ENCODE measurements at regions not wholly inside any gene's neighbourhood (a gene's known extent, or its start where the extent isn't known, plus 50 kb on each side); places are given as distances from the start of the nearest gene placed in this dataset.
"Not testable (repeated sequence)": the region's sequence is repeated elsewhere in the genome, so short reads cannot be mapped to it uniquely, and the experiment has no call there.

DNA sequence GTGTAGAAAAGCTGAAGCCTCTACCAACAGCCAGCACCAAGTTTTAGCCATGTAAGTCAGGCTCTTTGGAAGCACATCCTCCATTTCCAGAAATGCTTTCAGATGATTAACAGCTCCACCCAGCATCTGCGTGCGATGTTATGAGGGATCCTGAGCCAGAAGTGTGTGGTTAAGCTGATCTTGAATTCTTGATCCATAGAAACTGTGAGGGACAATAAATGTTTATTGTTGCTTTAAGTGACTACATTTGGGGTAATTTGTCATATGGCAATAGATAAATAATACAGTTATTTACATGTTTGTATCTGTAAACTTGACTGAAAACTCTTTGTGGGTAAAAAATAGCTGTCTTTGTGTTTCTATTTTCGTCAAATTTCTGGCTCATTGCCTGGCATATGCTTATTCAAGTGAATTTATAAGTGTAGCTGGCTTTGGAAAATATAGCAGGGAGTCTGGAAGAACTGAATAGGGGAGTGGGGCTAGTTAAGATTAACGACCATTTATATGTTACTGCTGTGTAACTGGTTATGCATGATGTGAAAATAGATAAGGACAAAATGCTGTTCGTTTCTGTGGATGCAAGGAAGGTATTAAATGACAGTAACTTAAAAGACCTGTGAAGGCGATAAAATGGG lies 234.1 kb downstream of the LRRC70 start:
- TF ChIP-seq, protein P1, sequence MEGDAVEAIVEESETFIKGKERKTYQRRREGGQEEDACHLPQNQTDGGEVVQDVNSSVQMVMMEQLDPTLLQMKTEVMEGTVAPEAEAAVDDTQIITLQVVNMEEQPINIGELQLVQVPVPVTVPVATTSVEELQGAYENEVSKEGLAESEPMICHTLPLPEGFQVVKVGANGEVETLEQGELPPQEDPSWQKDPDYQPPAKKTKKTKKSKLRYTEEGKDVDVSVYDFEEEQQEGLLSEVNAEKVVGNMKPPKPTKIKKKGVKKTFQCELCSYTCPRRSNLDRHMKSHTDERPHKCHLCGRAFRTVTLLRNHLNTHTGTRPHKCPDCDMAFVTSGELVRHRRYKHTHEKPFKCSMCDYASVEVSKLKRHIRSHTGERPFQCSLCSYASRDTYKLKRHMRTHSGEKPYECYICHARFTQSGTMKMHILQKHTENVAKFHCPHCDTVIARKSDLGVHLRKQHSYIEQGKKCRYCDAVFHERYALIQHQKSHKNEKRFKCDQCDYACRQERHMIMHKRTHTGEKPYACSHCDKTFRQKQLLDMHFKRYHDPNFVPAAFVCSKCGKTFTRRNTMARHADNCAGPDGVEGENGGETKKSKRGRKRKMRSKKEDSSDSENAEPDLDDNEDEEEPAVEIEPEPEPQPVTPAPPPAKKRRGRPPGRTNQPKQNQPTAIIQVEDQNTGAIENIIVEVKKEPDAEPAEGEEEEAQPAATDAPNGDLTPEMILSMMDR (IDR thresholded peaks at IDR 0.05; ENCODE audit: unreplicated experiment), result no peak
- H3K27ac Mint-ChIP-seq (ENCODE audit: unreplicated experiment), result no peak overlapping the region
- no peaks in the 10 kb centered on the region for H3K27me3 Mint-ChIP-seq (ENCODE audit: unreplicated experiment)
- no peak overlapping the region for H3K4me3 Mint-ChIP-seq (ENCODE audit: unreplicated experiment)
- no peaks in the 10 kb centered on the region for H3K4me1 Mint-ChIP-seq (ENCODE audit: unreplicated experiment)
- H3K36me3 Mint-ChIP-seq (ENCODE audit: low read depth, unreplicated experiment), result no peaks in the 10 kb centered on the region
- H3K9me3 Mint-ChIP-seq (ENCODE audit: unreplicated experiment), result peaks cover 4% of the 10 kb centered on the region
- DNase-seq (ENCODE audit: low spot score), result no peak

DNA sequence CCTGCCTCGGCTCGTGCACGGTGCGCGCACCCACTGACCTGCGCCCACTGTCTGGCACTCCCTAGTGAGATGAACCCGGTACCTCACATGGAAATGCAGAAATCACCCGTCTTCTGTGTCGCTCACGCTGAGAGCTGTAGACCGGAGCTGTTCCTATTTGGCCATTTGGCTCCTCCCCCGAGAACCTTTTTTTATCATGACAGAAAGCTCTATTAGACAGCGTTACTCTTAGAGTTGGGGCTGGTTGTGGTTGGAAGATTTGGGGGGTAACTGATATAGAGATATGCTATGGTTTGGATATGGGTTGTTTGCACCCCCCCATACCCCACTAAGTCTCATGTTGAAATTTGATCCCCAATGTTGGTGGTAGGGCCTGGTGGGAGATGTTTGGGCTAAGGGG lies 226.2 kb downstream of the LRRC70 start:
- not testable (repeated sequence) for H3K36me3 Mint-ChIP-seq (ENCODE audit: low read depth, unreplicated experiment); H3K4me1 Mint-ChIP-seq (ENCODE audit: unreplicated experiment); H3K27ac Mint-ChIP-seq (ENCODE audit: unreplicated experiment); H3K9me3 Mint-ChIP-seq (ENCODE audit: unreplicated experiment); DNase-seq (ENCODE audit: low spot score); H3K27me3 Mint-ChIP-seq (ENCODE audit: unreplicated experiment); H3K4me3 Mint-ChIP-seq (ENCODE audit: unreplicated experiment)

DNA sequence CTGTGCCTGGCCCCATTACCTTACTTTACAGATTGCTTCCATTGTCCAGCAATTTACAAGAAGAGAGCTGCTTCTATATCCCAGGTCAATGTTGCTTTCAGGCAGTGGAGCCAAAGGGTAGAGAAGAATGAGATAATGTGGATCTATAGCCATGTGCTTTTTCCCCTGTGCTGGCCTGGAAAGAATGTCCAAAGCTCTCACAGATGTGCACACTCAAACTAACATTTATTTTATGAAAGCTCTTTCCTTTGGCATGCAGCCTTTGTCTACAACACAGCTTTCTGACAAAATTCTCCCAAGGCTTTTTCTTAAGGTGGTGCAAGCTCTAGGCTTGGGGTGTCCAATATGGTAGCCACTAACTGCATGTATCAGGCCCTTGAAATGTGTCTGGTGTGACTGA lies 217.3 kb downstream of the LRRC70 start:
- no peak overlapping the region for H3K4me3 Mint-ChIP-seq (ENCODE audit: unreplicated experiment)
- TF ChIP-seq, protein P1 (IDR thresholded peaks at IDR 0.05; ENCODE audit: unreplicated experiment), result no peak
- no peaks in the 10 kb centered on the region for H3K27me3 Mint-ChIP-seq (ENCODE audit: unreplicated experiment)
- no peak overlapping the region for H3K27ac Mint-ChIP-seq (ENCODE audit: unreplicated experiment)
- H3K36me3 Mint-ChIP-seq (ENCODE audit: low read depth, unreplicated experiment), result no peaks in the 10 kb centered on the region
- DNase-seq (ENCODE audit: low spot score), result no peak
- peaks cover 3% of the 10 kb centered on the region for H3K4me1 Mint-ChIP-seq (ENCODE audit: unreplicated experiment)
- peaks cover 8% of the 10 kb centered on the region for H3K9me3 Mint-ChIP-seq (ENCODE audit: unreplicated experiment)

DNA sequence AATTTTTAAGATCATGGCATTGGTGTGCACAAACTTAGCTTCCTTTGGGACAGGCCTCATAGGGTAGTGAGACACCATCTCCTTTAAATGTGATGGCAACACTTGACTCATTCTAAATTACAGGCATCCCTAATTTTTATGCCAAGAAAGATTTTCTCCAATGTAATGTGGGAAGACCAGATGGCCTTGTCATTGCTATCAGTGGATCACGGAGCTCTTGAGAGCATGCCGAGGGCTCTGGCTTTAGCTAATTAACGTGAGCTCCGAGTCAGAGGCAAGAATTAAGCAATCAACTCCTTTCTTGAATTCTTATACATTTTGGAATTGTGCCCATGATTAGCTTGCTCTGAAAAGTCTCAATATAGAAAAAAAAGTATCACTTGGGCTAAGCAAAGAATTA lies 215.8 kb downstream of the LRRC70 start:
- DNase-seq (ENCODE audit: low spot score), result no peak
- H3K4me3 Mint-ChIP-seq (ENCODE audit: unreplicated experiment), result no peak overlapping the region

GRCh38 chr5:62791059-62791458 lies 212.4 kb downstream of the LRRC70 start:
- H3K4me1 Mint-ChIP-seq (ENCODE audit: unreplicated experiment), result peaks cover 6% of the 10 kb centered on the region
- no peaks in the 10 kb centered on the region for H3K9me3 Mint-ChIP-seq (ENCODE audit: unreplicated experiment)
- H3K27me3 Mint-ChIP-seq (ENCODE audit: unreplicated experiment), result no peaks in the 10 kb centered on the region
- TF ChIP-seq, protein P1 (IDR thresholded peaks at IDR 0.05; ENCODE audit: unreplicated experiment), result no peak
- H3K4me3 Mint-ChIP-seq (ENCODE audit: unreplicated experiment), result no peak overlapping the region
- no peaks in the 10 kb centered on the region for H3K36me3 Mint-ChIP-seq (ENCODE audit: low read depth, unreplicated experiment)
- DNase-seq (ENCODE audit: low spot score), result no peak
- H3K27ac Mint-ChIP-seq (ENCODE audit: unreplicated experiment), result no peak overlapping the region

More for the DNA sequence above, 215.8 kb downstream of the LRRC70 start:
- Mint-ChIP-seq H3K4me1 (ENCODE audit: unreplicated experiment) (peaks cover 6% of the 10 kb centered on the region), H3K9me3 (ENCODE audit: unreplicated experiment) (peaks cover 8% of the 10 kb centered on the region), H3K27ac (ENCODE audit: unreplicated experiment) (no peak overlapping the region), H3K36me3 (ENCODE audit: low read depth, unreplicated experiment) (no peaks in the 10 kb centered on the region), H3K27me3 (ENCODE audit: unreplicated experiment) (no peaks in the 10 kb centered on the region)
- TF ChIP-seq, protein P1 (IDR thresholded peaks at IDR 0.05; ENCODE audit: unreplicated experiment), result no peak
